ENCODE measurements at regions not wholly inside any gene's neighbourhood (a gene's known extent, or its start where the extent isn't known, plus 50 kb on each side); places are given as distances from the start of the nearest gene placed in this dataset.

- TF ChIP-seq CTCF (IDR thresholded peaks at IDR 0.05) (no peak), POLR2A (IDR thresholded peaks at IDR 0.05) (no peak)
Observed at GRCh38 chr17:22242472-22242871, 550.1 kb downstream of the KCNJ18 start.
